ENCODE measurements at regions not wholly inside any gene's neighbourhood (a gene's known extent, or its start where the extent isn't known, plus 50 kb on each side); places are given as distances from the start of the nearest gene placed in this dataset.

DNA sequence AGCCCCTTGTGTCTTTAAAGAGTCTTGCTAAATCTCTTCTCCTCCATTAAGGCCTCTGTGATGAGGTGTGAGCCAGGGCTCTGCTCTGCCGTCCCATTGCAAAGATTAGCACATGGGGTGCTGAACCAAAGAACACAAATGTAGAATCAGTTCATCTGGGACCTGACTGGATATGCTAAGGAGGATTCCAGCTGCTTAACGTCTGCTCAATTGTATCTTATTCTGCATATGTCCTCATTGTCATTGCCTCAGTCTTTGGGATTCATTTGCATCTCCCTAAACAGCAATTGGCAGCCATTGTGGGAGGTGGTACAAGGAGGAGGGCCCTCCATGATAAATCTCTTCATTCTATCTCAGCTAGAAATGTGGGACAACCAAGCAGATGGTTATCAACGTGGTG is 106.3 kb upstream of the ADAMTS18 start:
- Histone ChIP-seq H3K4me3 (ENCODE audit: low read depth, low read length, poor library complexity, severe bottlenecking) (no peak overlapping the region), H3K36me3 (ENCODE audit: insufficient read depth, low read length) (no peaks in the 10 kb centered on the region), H3K27ac (ENCODE audit: low read depth, low read length, poor library complexity, severe bottlenecking) (no peak overlapping the region), H3K79me2 (ENCODE audit: insufficient read depth, low read length) (no peaks in the 10 kb centered on the region), H3K27me3 (ENCODE audit: insufficient read depth, low read length) (no peaks in the 10 kb centered on the region), H3K9ac (ENCODE audit: low read length) (no peak overlapping the region), H2AFZ (ENCODE audit: low read length) (no peak overlapping the region), H3K4me2 (ENCODE audit: low read length) (no peak overlapping the region), H3F3A (ENCODE audit: insufficient read depth, low read length) (no peaks in the 10 kb centered on the region), H3K4me1 (ENCODE audit: insufficient read depth, low read length, severe bottlenecking) (no peaks in the 10 kb centered on the region), H3K9me3 (ENCODE audit: low read length) (no peaks in the 10 kb centered on the region), H4K20me1 (ENCODE audit: insufficient read depth, low read length) (no peaks in the 10 kb centered on the region), H3K9me2 (ENCODE audit: low read depth, low read length) (no peaks in the 10 kb centered on the region)
- TF ChIP-seq, protein P1, sequence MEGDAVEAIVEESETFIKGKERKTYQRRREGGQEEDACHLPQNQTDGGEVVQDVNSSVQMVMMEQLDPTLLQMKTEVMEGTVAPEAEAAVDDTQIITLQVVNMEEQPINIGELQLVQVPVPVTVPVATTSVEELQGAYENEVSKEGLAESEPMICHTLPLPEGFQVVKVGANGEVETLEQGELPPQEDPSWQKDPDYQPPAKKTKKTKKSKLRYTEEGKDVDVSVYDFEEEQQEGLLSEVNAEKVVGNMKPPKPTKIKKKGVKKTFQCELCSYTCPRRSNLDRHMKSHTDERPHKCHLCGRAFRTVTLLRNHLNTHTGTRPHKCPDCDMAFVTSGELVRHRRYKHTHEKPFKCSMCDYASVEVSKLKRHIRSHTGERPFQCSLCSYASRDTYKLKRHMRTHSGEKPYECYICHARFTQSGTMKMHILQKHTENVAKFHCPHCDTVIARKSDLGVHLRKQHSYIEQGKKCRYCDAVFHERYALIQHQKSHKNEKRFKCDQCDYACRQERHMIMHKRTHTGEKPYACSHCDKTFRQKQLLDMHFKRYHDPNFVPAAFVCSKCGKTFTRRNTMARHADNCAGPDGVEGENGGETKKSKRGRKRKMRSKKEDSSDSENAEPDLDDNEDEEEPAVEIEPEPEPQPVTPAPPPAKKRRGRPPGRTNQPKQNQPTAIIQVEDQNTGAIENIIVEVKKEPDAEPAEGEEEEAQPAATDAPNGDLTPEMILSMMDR (IDR thresholded peaks at IDR 0.05; ENCODE audit: low read length) = no peak
- no peak for TF ChIP-seq EZH2 (IDR thresholded peaks at IDR 0.05; ENCODE audit: borderline replicate concordance, low read length)

DNA sequence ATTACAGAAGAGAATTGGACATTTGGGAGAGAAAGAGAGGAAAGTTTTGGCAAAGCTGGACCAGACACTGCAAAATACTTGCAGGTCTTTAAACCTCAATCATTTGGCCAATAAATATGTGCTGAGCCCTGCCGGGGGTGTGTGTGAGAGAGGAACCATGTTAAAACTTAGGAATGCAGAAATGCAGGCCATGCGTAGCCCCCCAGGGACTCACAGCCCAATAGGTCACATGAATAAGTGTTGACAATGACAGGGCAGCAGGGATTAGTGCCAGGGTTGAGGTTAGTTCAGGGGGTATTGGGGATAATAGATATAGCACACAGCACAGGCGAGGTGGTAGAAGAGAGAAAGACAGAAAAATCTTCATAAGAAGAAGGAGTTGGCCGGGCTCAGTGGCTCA is 113.3 kb upstream of the ADAMTS18 start:
- Histone ChIP-seq H3K4me1 (ENCODE audit: insufficient read depth, low read length, severe bottlenecking) (no peaks in the 10 kb centered on the region), H3K9me2 (ENCODE audit: low read depth, low read length) (no peaks in the 10 kb centered on the region), H3K27me3 (ENCODE audit: insufficient read depth, low read length) (no peaks in the 10 kb centered on the region), H3K36me3 (ENCODE audit: insufficient read depth, low read length) (no peaks in the 10 kb centered on the region), H2AFZ (ENCODE audit: low read length) (no peak overlapping the region), H4K20me1 (ENCODE audit: insufficient read depth, low read length) (no peaks in the 10 kb centered on the region), H3K4me3 (ENCODE audit: low read depth, low read length, poor library complexity, severe bottlenecking) (no peak overlapping the region), H3K9ac (ENCODE audit: low read length) (no peak overlapping the region), H3K4me2 (ENCODE audit: low read length) (no peak overlapping the region), H3K9me3 (ENCODE audit: low read length) (no peaks in the 10 kb centered on the region), H3K79me2 (ENCODE audit: insufficient read depth, low read length) (no peaks in the 10 kb centered on the region), H3F3A (ENCODE audit: insufficient read depth, low read length) (no peaks in the 10 kb centered on the region), H3K27ac (ENCODE audit: low read depth, low read length, poor library complexity, severe bottlenecking) (no peak overlapping the region)
- TF ChIP-seq, protein P1 (IDR thresholded peaks at IDR 0.05; ENCODE audit: low read length) = no peak
- no peak for TF ChIP-seq EZH2 (IDR thresholded peaks at IDR 0.05; ENCODE audit: borderline replicate concordance, low read length)

DNA sequence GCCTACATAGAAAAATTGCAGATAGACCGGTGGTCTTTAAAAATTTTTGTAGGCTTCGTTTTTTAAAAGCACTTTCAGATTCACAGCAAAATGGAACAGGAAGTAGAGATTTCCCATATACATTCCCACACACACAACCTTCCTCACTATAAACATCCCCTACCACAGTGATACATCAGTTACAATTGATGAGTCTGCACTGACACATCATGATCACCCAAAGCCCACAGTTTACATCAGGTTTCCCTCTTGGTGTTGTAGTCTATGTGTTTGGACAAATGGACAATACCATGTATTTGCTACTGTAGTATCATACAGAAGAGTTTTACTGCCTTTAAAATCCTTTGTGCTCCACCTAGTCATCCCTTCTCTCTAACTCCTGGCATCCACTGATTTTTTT is 113.9 kb upstream of the ADAMTS18 start:
- no peaks in the 10 kb centered on the region for H3F3A ChIP-seq (ENCODE audit: insufficient read depth, low read length)
- no peaks in the 10 kb centered on the region for H3K27me3 ChIP-seq (ENCODE audit: insufficient read depth, low read length)
- H3K9ac ChIP-seq (ENCODE audit: low read length) = no peak overlapping the region
- H4K20me1 ChIP-seq (ENCODE audit: insufficient read depth, low read length) = no peaks in the 10 kb centered on the region
- TF ChIP-seq EZH2 (IDR thresholded peaks at IDR 0.05; ENCODE audit: borderline replicate concordance, low read length) = no peak
- TF ChIP-seq, protein P1 (IDR thresholded peaks at IDR 0.05; ENCODE audit: low read length) = no peak
- H3K9me2 ChIP-seq (ENCODE audit: low read depth, low read length) = no peaks in the 10 kb centered on the region
- H2AFZ ChIP-seq (ENCODE audit: low read length) = no peak overlapping the region
- H3K4me1 ChIP-seq (ENCODE audit: insufficient read depth, low read length, severe bottlenecking) = no peaks in the 10 kb centered on the region
- H3K27ac ChIP-seq (ENCODE audit: low read depth, low read length, poor library complexity, severe bottlenecking) = no peak overlapping the region
- no peak overlapping the region for H3K4me3 ChIP-seq (ENCODE audit: low read depth, low read length, poor library complexity, severe bottlenecking)
- H3K9me3 ChIP-seq (ENCODE audit: low read length) = no peaks in the 10 kb centered on the region
- no peak overlapping the region for H3K4me2 ChIP-seq (ENCODE audit: low read length)
- H3K79me2 ChIP-seq (ENCODE audit: insufficient read depth, low read length) = no peaks in the 10 kb centered on the region
- no peaks in the 10 kb centered on the region for H3K36me3 ChIP-seq (ENCODE audit: insufficient read depth, low read length)
